ENCODE measurements at regions not wholly inside any gene's neighbourhood (a gene's known extent, or its start where the extent isn't known, plus 50 kb on each side); places are given as distances from the start of the nearest gene placed in this dataset.

DNA sequence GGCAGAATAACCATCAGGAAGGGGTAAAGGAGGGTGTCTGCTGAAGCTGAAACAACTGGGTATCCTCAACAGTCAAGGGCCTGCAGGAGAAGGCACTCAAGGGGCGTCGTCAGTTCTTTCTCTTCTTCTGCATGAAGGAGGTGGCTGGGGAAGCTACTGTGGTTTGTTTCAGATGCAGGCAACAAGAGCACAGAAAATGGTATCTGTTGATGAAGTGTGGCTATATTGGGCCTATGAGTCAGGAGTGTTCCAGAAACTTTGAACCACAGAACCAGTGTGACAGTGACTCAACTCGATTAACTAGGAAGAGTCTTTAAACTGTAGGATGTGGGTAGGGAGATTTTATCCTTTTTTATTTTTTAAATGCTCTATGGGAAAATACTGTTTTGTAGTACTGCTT is 686.3 kb downstream of the FGF9 start:
- intact Hi-C loops (cut with DNase I), result no loop called here

DNA sequence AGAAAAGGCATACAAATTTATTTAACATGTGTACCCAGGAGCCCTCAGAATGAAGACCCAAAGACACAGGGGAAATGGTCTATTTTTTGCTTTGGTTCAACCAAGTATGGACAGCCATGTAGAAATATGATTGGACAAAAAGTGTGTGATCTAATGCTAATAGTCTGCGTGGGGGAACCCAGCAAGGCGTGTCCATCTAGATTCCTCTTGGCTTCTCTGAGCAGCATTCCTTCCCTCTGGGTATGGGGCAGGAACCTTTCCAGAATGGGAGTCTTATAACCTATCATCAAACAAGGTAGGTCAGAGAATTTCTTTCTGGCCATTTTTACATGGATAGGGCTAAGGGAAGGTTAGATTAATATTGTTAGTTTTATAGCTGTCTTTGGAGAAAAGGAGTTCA is 698.2 kb downstream of the FGF9 start:
- intact Hi-C loops (cut with DNase I), result no loop called here
- no peak for DNase-seq
- no peak for ATAC-seq (ENCODE audit: poor library complexity)

More for the DNA sequence above, 686.3 kb downstream of the FGF9 start:
- no peak for DNase-seq
- ATAC-seq (ENCODE audit: poor library complexity), result peak; percentile 61

- intact Hi-C loops (cut with DNase I), result no loop called here
- ATAC-seq (ENCODE audit: poor library complexity) (no peak), DNase-seq (no peak)
Observed at GRCh38 chr13:22369840-22370239, 699.0 kb downstream of the FGF9 start.

DNA sequence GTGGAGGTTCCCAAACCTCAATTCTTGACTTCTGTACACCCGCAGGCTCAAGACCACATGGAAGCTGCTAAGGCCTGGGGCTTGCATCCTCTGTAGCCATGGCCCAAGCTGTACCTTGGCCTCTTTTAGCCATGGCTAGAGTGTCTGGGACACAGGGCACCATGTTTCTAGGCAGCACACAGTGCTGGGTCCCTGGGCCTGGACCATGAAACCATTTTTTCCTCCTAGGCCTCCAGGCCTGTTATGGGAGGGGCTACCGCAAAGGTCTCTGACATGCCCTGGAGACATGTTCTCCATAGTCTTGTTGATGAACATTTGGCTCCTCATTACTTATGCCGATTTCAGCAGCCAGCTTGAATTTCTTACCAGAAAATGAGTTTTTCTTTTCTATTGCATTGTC is 701.4 kb downstream of the FGF9 start:
- no peak for ATAC-seq (ENCODE audit: poor library complexity)
- intact Hi-C loops (cut with DNase I), result no loop called here
- DNase-seq, result no peak

DNA sequence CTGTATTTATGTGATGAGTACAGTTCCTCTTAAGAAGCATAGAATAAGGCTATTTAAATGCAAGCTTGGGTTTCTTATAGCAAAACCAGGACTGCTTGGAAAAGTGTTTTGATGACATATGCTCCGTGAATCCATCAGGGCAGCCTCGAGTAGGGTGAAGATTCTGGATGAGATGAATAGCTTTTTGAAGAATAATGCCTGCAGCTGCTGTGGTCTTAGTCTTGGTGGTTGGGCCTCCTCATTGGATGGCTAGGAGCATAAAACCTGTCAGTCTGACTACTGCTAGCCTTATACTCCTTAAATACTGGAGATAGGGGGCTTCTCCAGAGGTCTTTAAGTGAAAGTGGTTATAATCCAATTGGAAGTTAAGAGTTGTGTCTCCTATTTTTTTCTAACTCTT is 704.3 kb downstream of the FGF9 start:
- DNase-seq (no peak), ATAC-seq (ENCODE audit: poor library complexity) (no peak)
- intact Hi-C loops (cut with DNase I), result no loop called here

DNA sequence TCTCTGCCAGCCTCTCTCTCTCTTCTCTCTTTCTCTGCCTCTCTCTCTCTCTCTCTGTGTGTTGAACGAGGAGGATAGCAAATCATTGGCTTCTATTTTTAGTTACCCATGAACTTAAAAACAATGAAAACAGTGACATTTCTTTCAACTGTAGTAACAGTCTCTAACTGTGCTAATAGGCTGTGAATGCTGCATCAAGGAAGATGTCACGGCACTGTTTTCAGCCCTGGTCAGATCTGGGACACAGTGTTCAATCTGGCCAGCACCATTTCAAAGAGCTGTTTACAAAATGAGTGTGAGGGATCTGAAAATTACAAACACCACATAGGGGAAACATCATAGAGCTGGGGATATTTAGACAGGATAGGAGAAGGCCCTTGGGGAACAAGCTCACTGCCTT is 717.0 kb downstream of the FGF9 start:
- DNase-seq, result no peak
- intact Hi-C loops (cut with DNase I), result no loop called here
- no peak for ATAC-seq (ENCODE audit: poor library complexity)

GRCh38 chr13:22399801-22400420 is 729.0 kb downstream of the FGF9 start:
- DNase-seq (no peak), ATAC-seq (ENCODE audit: poor library complexity) (no peak)
- intact Hi-C loops (cut with DNase I), result no loop called here

- no peak for ATAC-seq (ENCODE audit: poor library complexity)
- DNase-seq, result no peak
- intact Hi-C loops (cut with DNase I), result no loop called here
Observed at GRCh38 chr13:22402682-22403081, 731.8 kb downstream of the FGF9 start.

GRCh38 chr13:22403144-22403543 is 732.3 kb downstream of the FGF9 start:
- intact Hi-C loops (cut with DNase I), result no loop called here
- DNase-seq (no peak), ATAC-seq (ENCODE audit: poor library complexity) (no peak)

DNA sequence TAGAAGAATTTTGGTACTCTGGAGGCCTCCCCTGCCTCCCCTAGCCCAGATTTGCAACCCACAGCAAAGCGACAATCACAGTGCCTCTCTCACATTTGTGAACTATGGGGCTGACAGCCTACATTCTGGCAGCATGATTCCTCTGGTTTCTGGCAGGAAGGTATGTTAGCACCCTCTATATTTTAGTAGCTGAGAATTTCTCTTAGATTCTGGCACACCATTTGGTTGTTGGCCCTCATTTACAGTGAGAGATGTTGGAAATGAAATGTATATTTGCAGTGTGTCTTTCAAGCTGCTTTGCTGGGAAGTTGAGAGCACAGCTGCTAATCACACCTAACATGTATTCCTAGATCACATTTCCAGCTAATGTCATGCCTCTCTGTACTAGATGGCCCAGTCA is 735.0 kb downstream of the FGF9 start:
- no peak for ATAC-seq (ENCODE audit: poor library complexity)
- no peak for DNase-seq
- intact Hi-C loops (cut with DNase I), result no loop called here

DNA sequence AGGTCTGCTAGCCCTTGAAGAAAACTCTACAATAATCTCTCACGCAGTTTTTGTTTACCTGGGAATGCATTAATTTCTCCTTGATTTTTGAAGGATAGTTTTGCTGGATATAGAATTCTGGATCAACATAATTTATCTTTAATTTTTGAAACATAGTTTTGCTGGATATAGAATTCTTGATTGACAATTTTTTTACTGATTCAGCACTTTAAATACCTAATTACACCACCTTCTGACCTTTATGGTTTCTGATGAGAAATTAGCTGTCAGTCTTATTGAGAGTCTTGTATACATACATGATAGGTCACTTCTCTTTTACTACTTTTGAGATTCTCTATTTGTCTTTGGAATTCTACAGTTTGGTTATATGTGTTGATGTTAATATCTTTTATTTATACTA is 741.6 kb downstream of the FGF9 start:
- intact Hi-C loops (cut with DNase I), result no loop called here
- DNase-seq, result no peak

DNA sequence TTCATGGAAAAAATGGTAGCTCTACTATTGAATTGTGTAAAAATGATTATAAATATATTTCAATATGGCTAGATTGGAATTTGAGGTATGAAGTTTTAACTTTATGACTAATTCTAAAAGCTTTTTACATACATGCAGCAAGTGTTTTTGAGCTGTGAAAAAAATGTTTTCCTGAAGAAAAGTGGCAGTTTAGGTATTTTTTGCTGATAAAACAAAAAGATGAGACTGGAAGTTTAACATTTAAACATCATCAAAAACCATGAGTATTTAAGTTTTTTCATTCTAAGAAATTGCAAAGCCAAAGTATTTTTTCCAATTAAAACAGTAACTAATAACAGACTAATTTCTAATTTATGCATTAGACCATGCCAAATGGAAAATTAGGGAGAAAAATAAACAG is 751.1 kb downstream of the FGF9 start:
- DNase-seq, result no peak
- no peak for ATAC-seq (ENCODE audit: poor library complexity)
- intact Hi-C loops (cut with DNase I), result no loop called here

More for the DNA sequence above, 741.6 kb downstream of the FGF9 start:
- ATAC-seq (ENCODE audit: poor library complexity), result no peak

DNA sequence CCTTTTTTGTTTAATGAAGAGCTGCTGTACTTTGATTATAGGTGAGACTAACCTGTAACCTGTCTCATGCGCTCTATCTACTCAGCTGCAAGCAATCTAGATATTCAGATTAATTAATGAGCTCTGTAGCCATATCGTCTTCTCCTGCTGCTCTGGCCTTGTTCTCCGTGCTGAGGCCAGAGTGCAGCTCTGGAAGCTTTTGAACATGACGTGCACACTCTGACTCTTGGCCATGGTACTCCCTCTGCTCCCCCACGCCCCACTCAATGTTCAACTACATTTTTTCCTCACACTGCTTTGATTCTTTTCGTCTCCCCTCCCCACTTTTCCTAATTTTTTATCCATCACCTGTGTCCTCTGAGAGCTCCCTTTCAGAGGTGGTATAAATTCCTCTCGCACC is 751.8 kb downstream of the FGF9 start:
- ATAC-seq (ENCODE audit: poor library complexity), result peak; percentile 40
- intact Hi-C loops (cut with DNase I), result no loop called here
- no peak for DNase-seq

DNA sequence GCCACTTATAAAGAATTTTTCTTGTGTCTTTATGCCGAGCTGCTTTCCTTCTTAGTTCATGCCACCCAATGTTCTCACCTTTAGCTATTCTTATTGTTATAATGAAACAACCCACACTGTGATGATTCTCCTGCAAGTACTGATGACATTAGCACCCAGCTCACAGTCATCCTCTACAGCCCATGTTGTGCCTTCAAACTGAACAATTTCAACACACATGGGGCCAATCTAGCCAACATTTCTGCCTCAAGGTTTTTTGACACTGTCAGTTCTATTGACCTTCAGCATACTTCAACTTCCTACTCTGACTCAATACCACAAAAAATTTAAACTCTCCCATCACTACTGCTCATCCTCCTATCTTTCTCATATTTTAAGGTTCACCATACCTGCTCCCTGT is 752.4 kb downstream of the FGF9 start:
- intact Hi-C loops (cut with DNase I), result no loop called here
- DNase-seq (no peak), ATAC-seq (ENCODE audit: poor library complexity) (no peak)

DNA sequence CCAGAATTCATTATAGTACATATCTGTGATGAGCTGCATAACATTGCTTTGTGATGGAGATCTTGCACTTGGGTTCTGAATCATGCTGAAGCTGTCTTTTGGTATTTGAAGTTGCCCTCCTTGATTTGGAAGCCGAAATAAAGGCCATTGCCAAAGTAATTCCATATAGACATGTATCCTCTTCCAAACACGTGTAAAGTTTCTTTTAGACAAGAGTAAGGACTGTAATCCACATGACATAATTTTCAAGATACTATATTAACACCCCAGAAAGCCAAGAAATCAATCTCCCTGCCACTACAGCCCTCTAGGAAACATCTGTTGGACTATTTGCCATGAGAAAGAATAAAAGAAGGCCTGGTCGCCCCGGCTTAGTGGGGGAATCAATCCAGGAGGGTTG is 754.2 kb downstream of the FGF9 start:
- ATAC-seq (ENCODE audit: poor library complexity) (no peak), DNase-seq (no peak)

DNA sequence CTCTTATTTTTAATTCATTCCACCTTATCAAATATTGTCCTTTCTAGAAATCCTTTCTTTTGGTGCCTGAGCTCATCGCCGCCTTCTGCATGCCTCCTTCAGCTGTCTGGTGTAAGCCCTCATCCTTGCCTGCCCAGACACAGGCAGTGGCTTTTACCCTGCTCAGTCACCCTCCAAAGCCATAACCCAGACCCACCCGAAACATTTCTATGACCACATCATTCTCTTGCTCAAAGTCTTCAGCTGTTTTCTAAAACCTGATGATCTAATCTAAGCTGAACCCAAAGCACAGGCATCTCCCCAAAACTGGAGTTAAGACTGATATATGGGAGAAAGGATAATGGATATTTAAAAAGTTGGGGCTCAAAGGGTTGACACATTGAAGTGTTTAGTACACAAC is 753.7 kb upstream of the SGCG start:
- intact Hi-C loops (cut with DNase I), result no loop called here
- DNase-seq (no peak), ATAC-seq (ENCODE audit: poor library complexity) (no peak)

More for the DNA sequence above, 754.2 kb downstream of the FGF9 start:
- intact Hi-C loops (cut with DNase I), result no loop called here

- intact Hi-C loops (cut with DNase I), result no loop called here
- DNase-seq (no peak), ATAC-seq (ENCODE audit: poor library complexity) (peak; percentile 62)
Observed at GRCh38 chr13:22427783-22428182, 753.0 kb upstream of the SGCG start.

DNA sequence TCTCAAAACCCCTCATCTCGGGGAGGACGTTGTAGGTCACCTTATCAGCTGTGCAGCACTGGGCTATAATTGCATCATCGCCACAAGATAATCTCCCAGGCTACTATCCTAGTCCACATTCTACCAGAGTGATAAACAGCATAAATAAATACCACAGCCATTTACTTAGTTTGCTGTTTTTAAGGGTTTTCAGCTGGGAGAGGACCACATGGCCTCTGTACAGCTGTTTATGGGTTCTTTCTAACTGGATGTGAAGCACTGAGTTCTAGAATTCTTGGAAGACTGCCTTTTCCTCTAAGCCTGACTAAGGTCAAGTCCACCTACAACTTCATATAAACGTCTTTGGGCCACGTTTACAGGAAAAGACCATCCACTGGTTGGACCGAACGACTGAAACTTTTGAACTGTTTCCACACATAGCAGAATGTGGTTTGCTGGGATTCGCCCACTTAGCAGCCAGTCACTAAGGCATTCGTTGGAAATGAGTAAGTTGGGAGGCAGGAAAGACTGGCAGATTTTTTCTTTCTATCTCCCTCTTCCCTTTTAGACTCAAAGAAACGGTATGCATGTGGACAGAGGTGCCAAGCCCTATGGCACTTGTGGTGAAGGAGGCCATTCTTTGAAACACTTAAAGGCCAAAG is 752.5 kb upstream of the SGCG start:
- intact Hi-C loops (cut with DNase I), result no loop called here
- ATAC-seq (ENCODE audit: poor library complexity) (peak; percentile 97), DNase-seq (no peak)

- intact Hi-C loops (cut with DNase I), result no loop called here
- ATAC-seq (ENCODE audit: poor library complexity) (no peak), DNase-seq (no peak)
Observed at GRCh38 chr13:22432690-22433089, 748.1 kb upstream of the SGCG start.

GRCh38 chr13:22447132-22447886 is 733.5 kb upstream of the SGCG start:
- no peak for DNase-seq
- ATAC-seq (ENCODE audit: poor library complexity), result peak; percentile 82
- intact Hi-C loops (cut with DNase I), result no loop called here
